GM10266 (cell line): ENCODE measurements at regions not wholly inside any gene's neighbourhood (a gene's known extent, or its start where the extent isn't known, plus 50 kb on each side); places are given as distances from the start of the nearest gene placed in this dataset.

Experiments
- DNase-seq: peaks from one replicate; pipeline ENCODE4 v3.0.0; 2012; ENCODE audit errors: extremely low spot score
- CTCF ChIP-seq: IDR thresholded peaks from 2 replicates; pipeline ENCODE4 v1.5.1; 2012; ENCODE audit warnings: mild to moderate bottlenecking, low read depth; ENCODE audit not compliant: control insufficient read depth, insufficient read depth; ENCODE audit errors: missing control alignments

GRCh38 chr4:177194906-177195305, 114.8 kb upstream of the NEIL3 start:
- no peak for TF ChIP-seq CTCF
- no peak for DNase-seq

- no peak for TF ChIP-seq CTCF
- DNase-seq: no peak
Observed at GRCh38 chr4:177196615-177197014, 113.1 kb upstream of the NEIL3 start.

- TF ChIP-seq CTCF: no peak
- no peak for DNase-seq
Observed at GRCh38 chr4:177201614-177202013, 108.1 kb upstream of the NEIL3 start.

- no peak for TF ChIP-seq CTCF
- no peak for DNase-seq
Observed at GRCh38 chr4:177204126-177204525, 105.5 kb upstream of the NEIL3 start.

- TF ChIP-seq CTCF: no peak
Observed at GRCh38 chr4:177214935-177215334, 94.7 kb upstream of the NEIL3 start.

GRCh38 chr4:177220376-177220775, 89.3 kb upstream of the NEIL3 start:
- DNase-seq: no peak
- TF ChIP-seq CTCF: no peak

More at GRCh38 chr4:177214935-177215334, 94.7 kb upstream of the NEIL3 start:
- DNase-seq: no peak

- no peak for TF ChIP-seq CTCF
- no peak for DNase-seq
Observed at GRCh38 chr4:177222781-177223180, 86.9 kb upstream of the NEIL3 start.
